ENCODE measurements at regions not wholly inside any gene's neighbourhood (a gene's known extent, or its start where the extent isn't known, plus 50 kb on each side); places are given as distances from the start of the nearest gene placed in this dataset.

DNA sequence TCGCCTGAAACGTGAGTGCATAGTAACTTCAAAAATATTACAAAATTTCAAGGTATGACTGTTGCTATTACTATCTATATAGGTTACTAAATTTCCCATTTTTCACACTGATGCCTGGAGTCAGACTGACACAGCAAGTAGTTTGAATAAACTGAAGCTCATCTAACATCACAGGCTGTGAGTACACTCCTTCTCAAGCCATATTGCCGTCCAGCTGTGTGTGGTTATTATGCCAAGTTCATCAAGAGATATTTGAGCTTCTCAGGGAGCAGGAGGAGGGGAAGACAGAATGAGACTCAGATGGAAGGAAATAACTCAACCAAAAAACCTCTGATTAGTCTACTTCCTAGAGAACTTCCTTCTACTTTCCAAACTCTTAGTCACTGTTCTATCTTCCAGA, 473.9 kb downstream of the TOX3 start:
- no peak for DNase-seq
- intact Hi-C loops (cut with DNase I; ENCODE audit: low total_unique reads): no loop called here
- Histone ChIP-seq H3K4me3 (no peak overlapping the region), H3K27me3 (replicated peaks in 1 of 7) (peaks cover 0 to 9% (median 0%) of the 10 kb centered on the region in 7 donors), H3K4me1 (no peaks in the 10 kb centered on the region), H3K27ac (no peak overlapping the region), H3K36me3 (no peaks in the 10 kb centered on the region), H3K9me3 (peaks cover 0 to 3% (median 0%) of the 10 kb centered on the region in 8 donors)
- WGBS, 5 donors: 69 to 86% (median 71%) methylated on average over 3 of the region's 3 CpGs
- TF ChIP-seq, protein P1, sequence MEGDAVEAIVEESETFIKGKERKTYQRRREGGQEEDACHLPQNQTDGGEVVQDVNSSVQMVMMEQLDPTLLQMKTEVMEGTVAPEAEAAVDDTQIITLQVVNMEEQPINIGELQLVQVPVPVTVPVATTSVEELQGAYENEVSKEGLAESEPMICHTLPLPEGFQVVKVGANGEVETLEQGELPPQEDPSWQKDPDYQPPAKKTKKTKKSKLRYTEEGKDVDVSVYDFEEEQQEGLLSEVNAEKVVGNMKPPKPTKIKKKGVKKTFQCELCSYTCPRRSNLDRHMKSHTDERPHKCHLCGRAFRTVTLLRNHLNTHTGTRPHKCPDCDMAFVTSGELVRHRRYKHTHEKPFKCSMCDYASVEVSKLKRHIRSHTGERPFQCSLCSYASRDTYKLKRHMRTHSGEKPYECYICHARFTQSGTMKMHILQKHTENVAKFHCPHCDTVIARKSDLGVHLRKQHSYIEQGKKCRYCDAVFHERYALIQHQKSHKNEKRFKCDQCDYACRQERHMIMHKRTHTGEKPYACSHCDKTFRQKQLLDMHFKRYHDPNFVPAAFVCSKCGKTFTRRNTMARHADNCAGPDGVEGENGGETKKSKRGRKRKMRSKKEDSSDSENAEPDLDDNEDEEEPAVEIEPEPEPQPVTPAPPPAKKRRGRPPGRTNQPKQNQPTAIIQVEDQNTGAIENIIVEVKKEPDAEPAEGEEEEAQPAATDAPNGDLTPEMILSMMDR (IDR thresholded peaks at IDR 0.05 in 8 of 11, conservative IDR thresholded peaks at IDR 0.05 in 3 of 11): no peak
- no peak for TF ChIP-seq POLR2A (IDR thresholded peaks at IDR 0.05)
- TF ChIP-seq POLR2AphosphoS5 (IDR thresholded peaks at IDR 0.05): no peak

GRCh38 chr16:52071101-52071500, 475.8 kb downstream of the TOX3 start:
- H3K27me3 ChIP-seq (replicated peaks in 1 of 7): peaks cover 0 to 9% (median 0%) of the 10 kb centered on the region in 7 donors
- H3K27ac ChIP-seq: no peak overlapping the region
- 69 to 77% (median 71%) methylated on average over 4 of the region's 4 CpGs for WGBS, 5 donors
- H3K4me3 ChIP-seq: no peak overlapping the region
- intact Hi-C loops (cut with DNase I; ENCODE audit: low total_unique reads): no loop called here
- TF ChIP-seq, protein P1 (IDR thresholded peaks at IDR 0.05 in 8 of 11, conservative IDR thresholded peaks at IDR 0.05 in 3 of 11): no peak
- TF ChIP-seq POLR2AphosphoS5 (IDR thresholded peaks at IDR 0.05) (no peak), POLR2A (IDR thresholded peaks at IDR 0.05) (no peak)
- no peaks in the 10 kb centered on the region for H3K36me3 ChIP-seq
- no peaks in the 10 kb centered on the region for H3K4me1 ChIP-seq
- peaks cover 0 to under 1% (median 0%) of the 10 kb centered on the region in 8 donors for H3K9me3 ChIP-seq
- DNase-seq: no peak

- DNase-seq: no peak
- intact Hi-C loops (cut with DNase I; ENCODE audit: low total_unique reads): no loop called here
Measured at GRCh38 chr16:52070341-52071057, 476.4 kb downstream of the TOX3 start.

GRCh38 chr16:52069866-52070265, 477.1 kb downstream of the TOX3 start:
- 23 to 42% (median 34%) methylated on average over 3 of the region's 3 CpGs for WGBS, 5 donors
- intact Hi-C loops (cut with DNase I; ENCODE audit: low total_unique reads): no loop called here
- TF ChIP-seq, protein P1 (IDR thresholded peaks at IDR 0.05 in 8 of 11, conservative IDR thresholded peaks at IDR 0.05 in 3 of 11): no peak
- TF ChIP-seq POLR2AphosphoS5 (IDR thresholded peaks at IDR 0.05): no peak
- no peak for TF ChIP-seq POLR2A (IDR thresholded peaks at IDR 0.05)
- no peak for DNase-seq
- H3K27ac ChIP-seq: no peak overlapping the region
- peaks cover 0 to 9% (median 0%) of the 10 kb centered on the region in 7 donors for H3K27me3 ChIP-seq (replicated peaks in 1 of 7)
- H3K4me1 ChIP-seq: no peaks in the 10 kb centered on the region
- H3K9me3 ChIP-seq: peaks cover 0 to 13% (median 7%) of the 10 kb centered on the region in 8 donors
- H3K36me3 ChIP-seq: no peaks in the 10 kb centered on the region
- H3K4me3 ChIP-seq: no peak overlapping the region

More at GRCh38 chr16:52070341-52071057, 476.4 kb downstream of the TOX3 start:
- Histone ChIP-seq H3K27ac (no peak overlapping the region), H3K4me1 (no peaks in the 10 kb centered on the region), H3K27me3 (replicated peaks in 1 of 7) (peaks cover 0 to 9% (median 0%) of the 10 kb centered on the region in 7 donors), H3K36me3 (no peaks in the 10 kb centered on the region), H3K9me3 (peaks cover 0 to 7% (median 1%) of the 10 kb centered on the region in 8 donors), H3K4me3 (no peak overlapping the region)
- WGBS, 5 donors: 88 to 93% (median 90%) methylated on average over 2 of the region's 2 CpGs
- TF ChIP-seq POLR2A (IDR thresholded peaks at IDR 0.05) (no peak), POLR2AphosphoS5 (IDR thresholded peaks at IDR 0.05) (no peak)
- TF ChIP-seq, protein P1 (IDR thresholded peaks at IDR 0.05 in 8 of 11, conservative IDR thresholded peaks at IDR 0.05 in 3 of 11): no peak
